Right kidney (tissue), 1 donor: ENCODE measurements at regions not wholly inside any gene's neighbourhood (a gene's known extent, or its start where the extent isn't known, plus 50 kb on each side); places are given as distances from the start of the nearest gene placed in this dataset.

ENCODE experiments used
- DNase-seq: peaks from one replicate; pipeline ENCODE4 v3.0.0-alpha.2; 2016

DNA sequence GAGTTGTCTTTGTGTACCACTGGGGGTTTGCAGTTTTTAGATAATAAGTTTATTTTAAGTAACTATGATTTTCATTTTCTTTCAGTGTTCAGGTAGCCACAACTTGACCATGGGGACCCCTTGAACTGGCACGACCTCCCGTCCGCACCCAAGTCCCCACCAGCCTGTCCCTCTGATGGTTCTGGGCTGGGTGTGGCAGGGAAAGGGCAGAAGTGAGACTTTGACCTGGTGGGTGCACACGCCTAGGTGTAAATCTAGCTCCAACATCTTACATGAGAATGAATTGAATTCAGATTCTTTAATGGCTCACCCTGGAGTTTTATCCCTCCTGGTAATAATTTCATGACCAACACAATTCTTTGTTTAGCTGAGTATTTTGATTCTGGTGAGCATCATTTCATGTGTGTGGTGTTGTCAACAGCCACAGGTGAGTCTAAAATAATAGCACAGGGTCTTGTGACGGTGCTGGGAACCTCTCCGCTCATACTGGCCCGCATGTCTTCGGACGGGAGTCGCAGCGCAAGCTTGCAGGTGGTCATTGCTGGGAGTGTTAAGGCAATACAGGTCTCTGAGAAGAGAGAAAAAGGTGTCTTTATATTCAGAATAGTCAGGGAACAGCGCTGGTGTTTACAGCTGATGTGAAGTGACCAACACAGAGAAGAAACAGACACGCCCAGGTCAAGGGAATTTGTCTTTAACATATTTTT lies 50.8 kb upstream of the POFUT2 start:
- no peak for DNase-seq

DNA sequence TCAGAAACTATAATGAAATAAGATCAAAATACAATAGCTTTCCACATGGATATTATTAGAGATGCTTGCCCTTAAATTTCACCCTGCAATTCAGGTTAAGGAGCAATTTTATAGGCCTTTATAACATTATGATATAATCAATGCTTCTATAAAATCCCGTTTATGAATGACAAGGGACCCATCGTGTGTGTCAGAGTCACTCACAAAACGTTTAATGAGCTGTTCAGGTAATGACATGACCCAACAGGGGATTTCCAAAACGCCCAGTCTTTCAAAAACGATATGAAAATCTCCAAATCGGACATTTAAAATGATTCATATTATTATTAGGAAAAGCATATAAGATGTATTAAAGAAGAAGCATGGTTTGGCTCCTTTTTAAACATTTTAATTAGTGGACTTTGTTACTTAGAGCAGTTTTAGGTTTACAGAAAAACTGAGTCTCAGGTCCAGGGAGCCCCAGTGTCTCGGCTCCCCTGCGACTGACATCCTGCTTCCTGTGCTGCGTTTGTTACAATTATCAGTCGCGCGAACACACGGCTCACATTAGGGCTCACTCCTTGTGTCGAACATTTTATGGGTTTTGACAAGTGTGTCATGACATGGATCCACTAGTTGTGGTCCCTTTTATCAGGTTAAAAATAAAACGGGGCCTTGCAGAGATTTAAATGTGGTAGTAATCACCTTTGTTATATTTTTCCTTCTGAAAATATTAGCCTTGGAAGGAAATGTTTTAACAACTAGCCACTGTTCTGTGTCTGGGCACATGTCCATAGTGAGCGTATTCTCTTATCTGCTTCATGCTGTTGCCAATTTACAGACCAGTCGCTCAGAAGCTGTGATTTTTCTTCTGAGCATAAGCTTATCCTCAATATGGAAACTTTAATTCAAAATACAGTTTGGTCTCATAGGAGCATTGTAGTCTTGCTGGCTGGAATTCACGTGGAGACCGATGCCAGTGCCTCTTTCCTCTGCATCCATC lies 52.0 kb upstream of the POFUT2 start:
- no peak for DNase-seq

DNA sequence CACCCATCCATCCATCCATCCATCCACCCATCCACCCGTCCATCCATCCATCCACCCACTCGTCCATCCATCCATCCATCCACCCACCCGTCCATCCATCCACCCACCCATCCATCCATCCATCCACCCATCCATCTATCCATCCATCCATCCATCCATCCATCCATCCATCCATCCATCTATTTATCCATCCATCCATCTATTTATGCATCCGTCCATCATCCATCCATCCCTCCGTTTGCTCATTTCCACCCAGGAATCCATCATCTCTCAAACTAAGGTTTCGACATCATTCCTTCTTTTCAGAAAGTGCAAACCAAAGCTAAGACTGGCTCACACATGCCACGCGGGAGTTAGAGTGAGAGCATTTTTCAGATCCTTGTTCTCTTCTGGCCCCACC lies 52.8 kb upstream of the POFUT2 start:
- DNase-seq = no peak

DNA sequence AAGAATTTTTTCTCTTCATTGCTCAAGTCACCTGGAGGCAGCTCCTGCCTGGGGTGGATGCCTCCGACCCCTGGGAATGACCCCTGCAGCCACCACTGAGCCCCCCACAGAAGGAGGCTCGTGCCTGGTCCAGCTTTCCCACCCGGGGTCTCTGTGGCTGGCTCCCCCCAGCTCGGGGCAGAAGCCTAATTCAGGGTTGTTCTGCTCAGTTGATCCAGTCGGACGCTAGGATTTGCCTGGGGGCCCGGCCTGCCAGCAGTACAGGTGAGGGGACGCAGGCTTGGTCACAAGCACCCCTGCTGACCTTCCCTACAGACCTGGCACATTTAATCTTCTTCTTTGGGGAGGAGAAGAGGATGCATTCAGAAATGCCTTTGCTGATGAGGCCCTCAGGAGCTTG lies 53.6 kb upstream of the POFUT2 start:
- no peak for DNase-seq

- no peak for DNase-seq
These were observed 54.1 kb upstream of the POFUT2 start for GRCh38 chr21:45341779-45342178.

DNA sequence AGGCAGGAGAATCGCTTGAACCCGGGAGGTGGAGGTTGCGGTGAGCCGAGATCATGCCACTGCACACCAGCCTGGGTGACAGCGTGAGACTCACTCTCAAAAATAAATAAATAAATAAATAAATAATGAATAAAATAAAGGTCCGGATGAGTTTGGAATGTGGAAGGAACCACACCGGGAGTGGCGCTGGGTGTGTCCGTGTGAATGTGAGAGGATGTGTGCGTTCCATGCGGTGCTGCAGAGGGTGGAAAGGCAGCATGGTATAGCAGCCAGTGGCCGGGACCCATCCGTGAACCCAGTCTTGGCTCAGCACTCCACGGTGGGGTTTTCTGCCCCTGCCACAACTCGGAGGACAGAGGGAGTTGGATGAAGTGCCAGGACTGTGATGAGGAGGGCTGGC lies 56.2 kb upstream of the POFUT2 start:
- DNase-seq = no peak

DNA sequence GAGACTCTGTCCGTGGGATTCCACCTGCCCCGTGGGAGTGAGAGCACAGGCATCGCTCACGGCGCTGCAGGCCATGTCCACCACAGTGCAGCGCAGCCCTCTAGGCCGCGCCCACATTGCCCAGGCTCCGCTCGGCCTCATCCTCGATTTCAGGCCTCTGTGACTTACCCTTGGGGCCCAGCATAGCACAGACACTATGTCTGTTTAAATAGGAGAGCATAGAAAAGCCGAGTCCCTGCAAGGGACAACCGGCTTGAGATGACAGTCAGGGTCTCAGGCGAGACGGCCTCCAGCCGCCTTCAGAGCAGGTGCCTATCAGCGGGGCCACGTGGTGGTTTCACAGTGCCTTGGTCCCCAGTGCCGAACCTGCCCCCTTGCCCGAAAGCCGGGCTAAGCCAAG lies 56.9 kb upstream of the POFUT2 start:
- no peak for DNase-seq

- peak; percentile 18 for DNase-seq
These were observed 57.8 kb upstream of the COL18A1 start for GRCh38 chr21:45347048-45347711.

DNA sequence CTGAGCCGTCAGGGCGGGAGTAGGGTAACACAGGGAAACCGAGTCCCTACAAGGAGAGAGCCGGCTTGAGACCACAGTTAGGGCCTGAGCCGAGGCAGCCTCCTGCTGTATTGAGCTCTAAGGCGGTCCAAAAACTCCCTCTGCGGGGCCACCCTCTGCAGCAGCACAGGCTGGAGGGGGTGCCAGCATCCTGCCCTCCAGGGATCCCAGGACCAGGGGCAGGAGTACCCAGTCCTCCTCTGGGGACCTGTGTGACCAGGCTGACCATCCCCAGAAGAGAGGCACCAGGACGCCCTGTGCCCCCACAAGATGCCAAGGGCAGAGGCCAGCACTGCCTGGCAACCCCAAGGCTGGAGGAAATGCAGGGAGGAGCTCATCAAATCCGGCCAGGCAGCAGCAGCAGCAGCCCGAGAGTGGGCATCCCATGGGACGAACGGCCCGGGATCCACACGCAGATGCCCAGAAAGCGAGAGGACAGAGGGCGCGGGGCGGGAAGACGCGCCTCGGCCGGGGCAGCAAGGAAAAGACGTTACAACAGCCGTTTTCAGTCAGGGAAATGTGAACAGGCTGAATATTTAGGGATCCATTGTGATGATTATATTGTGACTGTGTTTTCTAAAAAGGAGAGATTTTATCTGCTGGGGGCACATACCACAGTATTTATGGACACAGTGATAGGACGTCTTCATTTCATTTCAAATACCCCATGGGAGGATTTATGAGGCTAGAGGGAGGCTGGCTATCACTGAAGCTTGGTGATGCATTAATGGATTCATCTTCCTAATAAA lies 57.1 kb upstream of the COL18A1 start:
- peak; percentile 15 for DNase-seq

GRCh38 chr21:45348591-45349327 lies 56.2 kb upstream of the COL18A1 start:
- peak; percentile 18 for DNase-seq

GRCh38 chr21:45350206-45350854 lies 54.6 kb upstream of the COL18A1 start:
- no peak for DNase-seq

GRCh38 chr21:45351061-45351460 lies 53.9 kb upstream of the COL18A1 start:
- DNase-seq = no peak

GRCh38 chr21:45351526-45352275 lies 53.3 kb upstream of the COL18A1 start:
- DNase-seq = no peak

DNA sequence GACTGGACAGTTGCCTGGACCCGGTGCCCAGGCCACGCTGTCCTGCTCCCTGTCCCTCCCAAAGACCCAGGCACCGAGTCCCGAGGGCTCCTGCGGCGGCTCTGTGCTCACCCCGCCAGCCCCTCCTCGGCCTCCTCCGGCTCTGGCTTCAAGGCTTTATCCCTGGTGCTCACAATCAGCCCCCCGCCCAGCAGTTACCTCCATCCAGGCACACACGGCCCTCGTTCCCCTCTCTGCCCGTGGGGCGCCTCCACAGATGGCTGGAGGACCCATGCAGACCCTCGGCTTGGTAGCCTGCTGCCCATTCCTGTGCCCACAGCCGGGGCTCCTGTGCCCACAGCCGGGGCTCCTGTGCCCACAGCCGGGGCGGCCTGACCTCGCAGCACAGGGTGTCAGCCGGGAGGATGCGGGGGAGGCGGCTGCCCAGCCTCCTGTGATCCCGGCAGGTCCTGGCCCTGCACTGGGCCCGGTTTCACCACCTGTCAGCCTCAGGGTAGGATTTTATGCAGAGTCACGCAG lies 52.3 kb upstream of the COL18A1 start:
- no peak for DNase-seq

GRCh38 chr21:45353200-45353599 lies 51.8 kb upstream of the COL18A1 start:
- no peak for DNase-seq

DNA sequence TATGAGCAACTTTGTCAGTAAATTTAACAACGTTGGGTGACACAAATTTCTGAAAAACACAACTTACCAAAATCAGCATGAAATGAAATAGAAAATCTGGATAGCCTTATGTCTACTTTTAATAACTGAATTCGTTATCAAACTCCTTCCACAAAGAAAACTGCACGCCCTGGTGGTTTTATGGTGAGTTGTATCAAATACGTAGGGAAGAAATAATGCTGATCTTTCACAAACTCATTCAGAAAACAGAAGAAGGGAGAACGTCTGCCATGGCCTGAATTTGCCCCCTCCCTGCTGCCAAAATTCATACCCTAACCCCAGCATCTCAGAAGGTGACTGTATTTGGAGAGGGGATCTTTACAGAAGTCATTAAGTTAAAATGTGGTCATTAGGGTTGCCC lies 50.0 kb upstream of the COL18A1 start:
- no peak for DNase-seq
